GM12875 (cell line): ENCODE measurements at regions not wholly inside any gene's neighbourhood (a gene's known extent, or its start where the extent isn't known, plus 50 kb on each side); places are given as distances from the start of the nearest gene placed in this dataset.

Source experiments
- H3K4me3 ChIP-seq: one replicate; pipeline ENCODE4 v1.5.1; 2011; ENCODE audit warnings: low read depth, low read length, control low read depth
- CTCF ChIP-seq: IDR thresholded peaks from 2 replicates; pipeline ENCODE4 v1.5.1; 2011; ENCODE audit warnings: low read depth, mild to moderate bottlenecking, control low read depth, inconsistent platforms, low read length, moderate library complexity, borderline replicate concordance; ENCODE audit not compliant: insufficient read depth

GRCh38 chr6:112636650-112637262 is 289.6 kb downstream of the RFPL4B start:
- H3K4me3 ChIP-seq, result no peak overlapping the region
- TF ChIP-seq CTCF, result no peak

- no peak overlapping the region for H3K4me3 ChIP-seq
These were observed 292.3 kb downstream of the RFPL4B start for GRCh38 chr6:112639391-112639831.

GRCh38 chr6:112640891-112641290 is 293.8 kb downstream of the RFPL4B start:
- TF ChIP-seq CTCF, result no peak

More at GRCh38 chr6:112639391-112639831, 292.3 kb downstream of the RFPL4B start:
- no peak for TF ChIP-seq CTCF

GRCh38 chr6:112649853-112650252 is 302.7 kb downstream of the RFPL4B start:
- no peak overlapping the region for H3K4me3 ChIP-seq
- no peak for TF ChIP-seq CTCF

More at GRCh38 chr6:112640891-112641290, 293.8 kb downstream of the RFPL4B start:
- H3K4me3 ChIP-seq, result no peak overlapping the region

- no peak for TF ChIP-seq CTCF
- H3K4me3 ChIP-seq, result no peak overlapping the region
These were observed 304.1 kb downstream of the RFPL4B start for GRCh38 chr6:112651239-112651638.

GRCh38 chr6:112659912-112660311 is 312.8 kb downstream of the RFPL4B start:
- no peak for TF ChIP-seq CTCF
- H3K4me3 ChIP-seq, result no peak overlapping the region

GRCh38 chr6:112660626-112661025 is 313.5 kb downstream of the RFPL4B start:
- no peak overlapping the region for H3K4me3 ChIP-seq
- no peak for TF ChIP-seq CTCF
